ENCODE measurements at regions not wholly inside any gene's neighbourhood (a gene's known extent, or its start where the extent isn't known, plus 50 kb on each side); places are given as distances from the start of the nearest gene placed in this dataset.

- H3K9me3 ChIP-seq (ENCODE audit: control insufficient read depth, insufficient read depth, low read length): no peaks in the 10 kb centered on the region
- H3K27ac ChIP-seq (ENCODE audit: low read depth, low read length): no peak overlapping the region
- no peak overlapping the region for H3K4me3 ChIP-seq (ENCODE audit: low read depth, low read length)
- no peaks in the 10 kb centered on the region for H3K36me3 ChIP-seq (ENCODE audit: control insufficient read depth, insufficient read depth, low read length)
- no peaks in the 10 kb centered on the region for H3K27me3 ChIP-seq (ENCODE audit: control insufficient read depth, insufficient read depth, low read length)
- peaks cover 3% of the 10 kb centered on the region for H3K4me1 ChIP-seq (ENCODE audit: control insufficient read depth, insufficient read depth, low read length)
- no peak overlapping the region for H3K9ac ChIP-seq (ENCODE audit: low read depth, low read length)
Measured at GRCh38 chr2:200211643-200212042, 94.8 kb upstream of the SPATS2L start.

DNA sequence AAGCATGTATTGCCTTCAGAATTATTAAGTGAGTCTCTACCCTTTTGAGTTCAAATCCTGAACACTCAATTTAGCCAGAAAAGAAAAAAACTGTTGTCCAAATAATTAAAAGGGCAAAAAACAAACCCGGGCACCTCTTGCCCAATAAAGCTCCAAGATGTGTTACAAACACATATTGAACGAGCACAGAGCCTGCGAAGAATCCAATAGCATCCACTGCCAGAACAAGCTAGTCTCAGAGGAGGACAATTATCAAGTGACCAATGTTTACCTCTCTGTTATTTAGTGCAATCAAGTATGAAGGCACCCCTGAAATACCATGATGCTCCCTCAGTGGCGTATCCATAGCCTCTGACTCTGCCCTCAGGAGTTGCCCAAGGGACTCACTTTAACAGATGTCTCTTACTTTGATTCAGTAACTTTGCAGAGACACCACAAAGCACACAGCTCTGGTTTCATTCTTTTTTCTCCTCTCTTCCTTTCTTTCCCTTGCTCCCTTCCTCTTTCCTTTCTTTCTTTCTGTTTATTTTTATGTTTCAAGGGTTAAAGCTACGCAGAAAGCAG lies 93.5 kb upstream of the SPATS2L start:
- Histone ChIP-seq H3K4me1 (ENCODE audit: control insufficient read depth, insufficient read depth, low read length) (peaks cover 3% of the 10 kb centered on the region), H3K9me3 (ENCODE audit: control insufficient read depth, insufficient read depth, low read length) (no peaks in the 10 kb centered on the region), H3K36me3 (ENCODE audit: control insufficient read depth, insufficient read depth, low read length) (no peaks in the 10 kb centered on the region), H3K4me3 (ENCODE audit: low read depth, low read length) (no peak overlapping the region), H3K27me3 (ENCODE audit: control insufficient read depth, insufficient read depth, low read length) (no peaks in the 10 kb centered on the region), H3K9ac (ENCODE audit: low read depth, low read length) (no peak overlapping the region), H3K27ac (ENCODE audit: low read depth, low read length) (no peak overlapping the region)

- H3K27me3 ChIP-seq (ENCODE audit: control insufficient read depth, insufficient read depth, low read length): no peaks in the 10 kb centered on the region
- H3K27ac ChIP-seq (ENCODE audit: low read depth, low read length): no peak overlapping the region
- no peak overlapping the region for H3K4me3 ChIP-seq (ENCODE audit: low read depth, low read length)
- H3K4me1 ChIP-seq (ENCODE audit: control insufficient read depth, insufficient read depth, low read length): peaks cover 19% of the 10 kb centered on the region
- no peaks in the 10 kb centered on the region for H3K36me3 ChIP-seq (ENCODE audit: control insufficient read depth, insufficient read depth, low read length)
- H3K9ac ChIP-seq (ENCODE audit: low read depth, low read length): no peak overlapping the region
- H3K9me3 ChIP-seq (ENCODE audit: control insufficient read depth, insufficient read depth, low read length): no peaks in the 10 kb centered on the region
Measured at GRCh38 chr2:200216310-200216709, 90.2 kb upstream of the SPATS2L start.

DNA sequence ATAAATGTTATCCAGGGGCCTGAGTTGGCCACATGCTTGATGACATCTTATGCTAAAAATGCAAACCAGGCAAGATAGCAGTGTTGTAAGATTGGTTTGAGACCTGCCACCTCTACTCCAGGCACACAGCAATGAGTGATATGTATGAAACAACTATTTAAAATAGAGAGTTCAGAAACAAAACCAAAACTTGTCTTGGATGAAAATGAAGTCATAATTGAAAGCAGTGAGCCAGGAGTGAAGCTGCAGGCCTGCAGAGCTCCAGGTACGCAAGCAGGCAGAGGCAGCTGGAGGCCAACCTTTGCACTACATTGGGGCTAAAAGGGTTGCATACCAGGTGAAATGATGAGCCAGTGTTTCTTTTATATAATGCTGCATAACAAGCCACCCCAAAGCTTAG lies 89.2 kb upstream of the SPATS2L start:
- Histone ChIP-seq H3K27ac (ENCODE audit: low read depth, low read length) (no peak overlapping the region), H3K4me1 (ENCODE audit: control insufficient read depth, insufficient read depth, low read length) (peaks cover 19% of the 10 kb centered on the region), H3K36me3 (ENCODE audit: control insufficient read depth, insufficient read depth, low read length) (no peaks in the 10 kb centered on the region), H3K9ac (ENCODE audit: low read depth, low read length) (no peak overlapping the region), H3K4me3 (ENCODE audit: low read depth, low read length) (no peak overlapping the region), H3K27me3 (ENCODE audit: control insufficient read depth, insufficient read depth, low read length) (no peaks in the 10 kb centered on the region), H3K9me3 (ENCODE audit: control insufficient read depth, insufficient read depth, low read length) (no peaks in the 10 kb centered on the region)

DNA sequence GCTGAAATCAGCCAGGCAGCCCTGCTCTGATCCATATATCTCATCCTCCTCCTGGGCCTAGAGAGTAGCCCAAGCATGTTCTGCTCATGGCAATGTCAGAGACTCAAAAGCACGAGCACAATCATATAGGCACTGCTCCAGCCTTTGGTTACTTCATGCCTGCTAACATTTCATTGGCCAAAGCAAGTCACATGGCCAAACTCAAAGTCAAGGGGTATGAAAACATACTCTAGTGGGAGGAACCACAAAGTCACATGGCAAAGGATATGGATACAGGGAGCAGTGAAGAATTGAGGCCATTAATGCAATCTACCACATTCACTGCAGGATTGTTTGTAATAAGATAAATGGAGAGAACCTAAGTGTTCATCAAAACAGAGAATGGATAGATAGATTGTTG lies 87.8 kb upstream of the SPATS2L start:
- Histone ChIP-seq H3K27ac (ENCODE audit: low read depth, low read length) (no peak overlapping the region), H3K9ac (ENCODE audit: low read depth, low read length) (no peak overlapping the region), H3K27me3 (ENCODE audit: control insufficient read depth, insufficient read depth, low read length) (no peaks in the 10 kb centered on the region), H3K36me3 (ENCODE audit: control insufficient read depth, insufficient read depth, low read length) (no peaks in the 10 kb centered on the region), H3K4me3 (ENCODE audit: low read depth, low read length) (no peak overlapping the region), H3K9me3 (ENCODE audit: control insufficient read depth, insufficient read depth, low read length) (no peaks in the 10 kb centered on the region), H3K4me1 (ENCODE audit: control insufficient read depth, insufficient read depth, low read length) (peaks cover 19% of the 10 kb centered on the region)

DNA sequence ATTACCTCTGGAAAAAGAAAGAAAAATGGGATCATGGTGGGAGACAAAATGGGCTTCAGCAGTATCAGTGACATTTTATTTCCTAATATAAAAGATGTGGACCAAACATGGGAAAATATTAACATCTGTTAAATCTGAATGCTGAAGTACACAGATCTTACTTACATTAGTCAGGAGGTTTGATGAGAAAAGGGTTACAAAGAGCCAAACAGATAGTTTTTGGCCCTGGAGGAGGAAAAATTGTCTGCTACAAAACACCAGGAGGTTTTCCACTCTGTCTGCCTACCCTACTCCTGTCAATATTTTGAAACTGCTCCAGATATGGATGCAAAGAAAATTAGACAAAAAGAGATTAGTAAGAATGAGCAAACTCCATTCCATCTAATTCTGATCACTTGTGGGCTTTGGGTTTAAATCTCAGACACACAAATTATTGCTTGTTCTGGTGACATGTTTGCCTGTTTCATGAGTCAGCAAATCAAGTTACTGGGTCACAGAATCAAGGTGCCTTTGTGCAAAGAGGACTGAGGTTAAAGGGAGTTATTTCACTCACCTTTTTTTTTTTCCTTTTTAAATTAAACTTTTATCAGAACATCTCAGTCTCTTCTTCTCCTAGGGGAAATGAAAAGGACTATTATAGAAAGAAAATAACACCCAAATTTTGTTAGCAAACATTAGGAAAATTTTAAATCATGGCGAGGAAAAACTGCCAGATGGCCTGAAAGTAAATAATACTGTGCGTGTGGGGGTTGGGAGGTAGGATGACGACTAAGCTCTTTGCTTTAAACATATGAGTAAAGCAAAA lies 87.0 kb upstream of the SPATS2L start:
- no peaks in the 10 kb centered on the region for H3K27me3 ChIP-seq (ENCODE audit: control insufficient read depth, insufficient read depth, low read length)
- peak overlapping the region; percentile 16; the same call in 1 of the 2 replicates for H3K9ac ChIP-seq (ENCODE audit: low read depth, low read length)
- no peaks in the 10 kb centered on the region for H3K36me3 ChIP-seq (ENCODE audit: control insufficient read depth, insufficient read depth, low read length)
- no peak overlapping the region for H3K4me3 ChIP-seq (ENCODE audit: low read depth, low read length)
- peak overlapping the region; percentile 45 for H3K27ac ChIP-seq (ENCODE audit: low read depth, low read length)
- no peaks in the 10 kb centered on the region for H3K9me3 ChIP-seq (ENCODE audit: control insufficient read depth, insufficient read depth, low read length)
- H3K4me1 ChIP-seq (ENCODE audit: control insufficient read depth, insufficient read depth, low read length): peaks cover 19% of the 10 kb centered on the region

- H3K27ac ChIP-seq (ENCODE audit: low read depth, low read length): no peak overlapping the region
- no peak overlapping the region for H3K9ac ChIP-seq (ENCODE audit: low read depth, low read length)
Measured at GRCh38 chr2:200220251-200220650, 86.2 kb upstream of the SPATS2L start.

GRCh38 chr2:200221055-200221955 lies 85.2 kb upstream of the SPATS2L start:
- Histone ChIP-seq H3K27ac (ENCODE audit: low read depth, low read length) (no peak overlapping the region), H3K4me3 (ENCODE audit: low read depth, low read length) (no peak overlapping the region), H3K9me3 (ENCODE audit: control insufficient read depth, insufficient read depth, low read length) (no peaks in the 10 kb centered on the region), H3K27me3 (ENCODE audit: control insufficient read depth, insufficient read depth, low read length) (no peaks in the 10 kb centered on the region), H3K4me1 (ENCODE audit: control insufficient read depth, insufficient read depth, low read length) (peaks cover 15% of the 10 kb centered on the region), H3K36me3 (ENCODE audit: control insufficient read depth, insufficient read depth, low read length) (no peaks in the 10 kb centered on the region), H3K9ac (ENCODE audit: low read depth, low read length) (no peak overlapping the region)

More at GRCh38 chr2:200220251-200220650, 86.2 kb upstream of the SPATS2L start:
- Histone ChIP-seq H3K4me1 (ENCODE audit: control insufficient read depth, insufficient read depth, low read length) (peaks cover 16% of the 10 kb centered on the region), H3K36me3 (ENCODE audit: control insufficient read depth, insufficient read depth, low read length) (no peaks in the 10 kb centered on the region), H3K27me3 (ENCODE audit: control insufficient read depth, insufficient read depth, low read length) (no peaks in the 10 kb centered on the region), H3K9me3 (ENCODE audit: control insufficient read depth, insufficient read depth, low read length) (no peaks in the 10 kb centered on the region), H3K4me3 (ENCODE audit: low read depth, low read length) (no peak overlapping the region)

DNA sequence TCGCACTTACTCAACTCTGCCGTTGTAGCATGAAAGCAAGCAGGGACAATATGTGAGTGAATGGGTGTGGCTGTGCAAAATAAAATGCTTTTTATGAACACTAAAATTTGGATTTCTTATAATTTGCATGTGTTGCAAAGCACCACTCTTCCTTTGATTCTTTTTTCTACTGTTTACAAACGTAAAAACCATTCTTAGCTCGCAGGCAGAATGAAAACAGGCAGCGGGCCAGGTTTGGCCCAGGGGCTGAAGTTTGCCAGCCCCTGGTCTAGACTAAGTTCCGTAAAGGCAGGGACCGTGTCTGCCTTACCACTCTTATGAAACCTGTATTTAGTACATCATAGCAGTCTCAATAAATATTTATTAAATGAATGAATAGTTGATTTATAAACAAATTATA lies 83.7 kb upstream of the SPATS2L start:
- no peak overlapping the region for H3K9ac ChIP-seq (ENCODE audit: low read depth, low read length)
- no peaks in the 10 kb centered on the region for H3K27me3 ChIP-seq (ENCODE audit: control insufficient read depth, insufficient read depth, low read length)
- H3K27ac ChIP-seq (ENCODE audit: low read depth, low read length): no peak overlapping the region
- H3K9me3 ChIP-seq (ENCODE audit: control insufficient read depth, insufficient read depth, low read length): no peaks in the 10 kb centered on the region
- H3K4me1 ChIP-seq (ENCODE audit: control insufficient read depth, insufficient read depth, low read length): peaks cover 15% of the 10 kb centered on the region
- no peak overlapping the region for H3K4me3 ChIP-seq (ENCODE audit: low read depth, low read length)
- no peaks in the 10 kb centered on the region for H3K36me3 ChIP-seq (ENCODE audit: control insufficient read depth, insufficient read depth, low read length)

DNA sequence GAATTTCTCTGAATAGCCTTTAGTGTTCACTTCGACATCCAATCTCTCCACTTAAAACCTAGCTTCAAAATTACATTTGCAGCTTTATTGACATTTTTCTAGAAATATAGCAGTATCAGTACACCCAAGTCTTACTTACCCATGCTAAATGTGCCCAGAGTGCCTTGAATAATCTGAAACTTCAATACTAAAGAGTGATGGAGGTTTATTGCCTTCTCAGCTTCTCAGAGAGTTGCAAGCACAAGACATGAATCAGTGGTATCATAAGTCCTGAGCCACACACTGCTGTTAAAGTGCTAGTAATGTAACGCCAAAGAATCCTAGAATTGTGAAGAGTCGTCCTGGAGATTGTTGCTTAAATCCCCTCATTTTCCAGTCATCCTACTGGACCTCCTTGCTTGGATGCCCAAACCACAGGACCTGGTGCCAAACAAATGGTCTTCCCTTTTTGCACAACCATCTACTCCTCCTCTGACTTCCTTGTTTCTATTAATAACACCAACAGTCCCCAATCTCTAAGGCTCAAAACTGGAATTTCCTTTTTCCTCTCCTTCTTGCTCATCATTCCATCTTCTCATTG lies 83.2 kb upstream of the SPATS2L start:
- H3K9me3 ChIP-seq (ENCODE audit: control insufficient read depth, insufficient read depth, low read length): no peaks in the 10 kb centered on the region
- H3K36me3 ChIP-seq (ENCODE audit: control insufficient read depth, insufficient read depth, low read length): no peaks in the 10 kb centered on the region
- no peaks in the 10 kb centered on the region for H3K27me3 ChIP-seq (ENCODE audit: control insufficient read depth, insufficient read depth, low read length)
- H3K4me3 ChIP-seq (ENCODE audit: low read depth, low read length): no peak overlapping the region
- H3K9ac ChIP-seq (ENCODE audit: low read depth, low read length): no peak overlapping the region
- H3K4me1 ChIP-seq (ENCODE audit: control insufficient read depth, insufficient read depth, low read length): peaks cover 15% of the 10 kb centered on the region
- H3K27ac ChIP-seq (ENCODE audit: low read depth, low read length): no peak overlapping the region

Data from HUES48 (cell line).